H9 (cell line): ENCODE measurements at regions not wholly inside any gene's neighbourhood (a gene's known extent, or its start where the extent isn't known, plus 50 kb on each side); places are given as distances from the start of the nearest gene placed in this dataset.
A peak's percentile ranks its signal among the peaks of the same experiment; 100 is the strongest.

Source experiments
- DNase-seq: peaks from one replicate; pipeline ENCODE4 v3.0.0-alpha.2; 2017
- H2AFZ ChIP-seq: one replicate; pipeline ENCODE4 v1.6.1; 2013; ENCODE audit warnings: mild to moderate bottlenecking, low read length, control low read depth, moderate library complexity
- H2AK5ac ChIP-seq: 2 replicates; pipeline ENCODE4 v1.6.1; 2013; ENCODE audit warnings: low read length, control low read depth, mixed read lengths; ENCODE audit not compliant: insufficient read length
- H2BK120ac ChIP-seq: one replicate; pipeline ENCODE4 v1.6.1; 2013; ENCODE audit warnings: low read depth, mild to moderate bottlenecking, low read length, control low read depth, inconsistent platforms; ENCODE audit not compliant: poor library complexity, severe bottlenecking
- H2BK12ac ChIP-seq: 2 replicates; pipeline ENCODE4 v1.6.1; 2013; ENCODE audit warnings: low read length, control low read depth, mixed read lengths, low read depth; ENCODE audit not compliant: insufficient read length
- H2BK15ac ChIP-seq: 2 replicates; pipeline ENCODE4 v1.6.1; 2013; ENCODE audit warnings: low read depth, low read length, control low read depth
- H2BK20ac ChIP-seq: one replicate; pipeline ENCODE4 v1.6.1; 2013; ENCODE audit warnings: low read depth, mild to moderate bottlenecking, low read length, control low read depth, inconsistent platforms; ENCODE audit not compliant: poor library complexity, severe bottlenecking
- H2BK5ac ChIP-seq: 2 replicates; pipeline ENCODE4 v1.6.1; 2013; ENCODE audit warnings: low read length, control low read depth, mixed read lengths; ENCODE audit not compliant: insufficient read length
- H3K14ac ChIP-seq: 2 replicates; pipeline ENCODE4 v1.6.1; 2013; ENCODE audit warnings: low read length, control low read depth; ENCODE audit not compliant: insufficient read depth
- H3K18ac ChIP-seq: 2 replicates; pipeline ENCODE4 v1.6.1; 2013; ENCODE audit warnings: low read depth, mild to moderate bottlenecking, mixed read lengths, low read length, control low read depth; ENCODE audit not compliant: insufficient read length
- H3K23ac ChIP-seq: 2 replicates; pipeline ENCODE4 v1.6.1; 2013; ENCODE audit warnings: low read length, control low read depth, mixed read lengths, low read depth; ENCODE audit not compliant: insufficient read length
- H3K23me2 ChIP-seq: 2 replicates; pipeline ENCODE4 v1.6.1; 2013; ENCODE audit warnings: low read depth, mild to moderate bottlenecking, mixed read lengths, low read length, control low read depth; ENCODE audit not compliant: insufficient read length, poor library complexity, severe bottlenecking
- H3K27ac ChIP-seq: 2 replicates; pipeline ENCODE4 v1.5.1; 2013; ENCODE audit warnings: low read length, control low read depth, mixed read lengths, low read depth; ENCODE audit not compliant: insufficient read length
- H3K27me3 ChIP-seq: 2 replicates; pipeline ENCODE4 v1.6.1; 2013; ENCODE audit warnings: low read length, control low read depth, inconsistent platforms; ENCODE audit not compliant: insufficient read depth
- H3K4ac ChIP-seq: 2 replicates; pipeline ENCODE4 v1.6.1; 2013; ENCODE audit warnings: low read depth, mild to moderate bottlenecking, control low read depth, inconsistent platforms, low read length, moderate library complexity
- H3K4me1 ChIP-seq: 2 replicates; pipeline ENCODE4 v1.6.1; 2013; ENCODE audit warnings: low read length, control low read depth, inconsistent platforms; ENCODE audit not compliant: insufficient read depth
- H3K4me2 ChIP-seq: 2 replicates; pipeline ENCODE4 v1.6.1; 2013; ENCODE audit warnings: low read length, control low read depth, mixed read lengths; ENCODE audit not compliant: insufficient read length, insufficient read depth
- H3K56ac ChIP-seq: 2 replicates; pipeline ENCODE4 v1.6.1; 2013; ENCODE audit warnings: low read depth, mild to moderate bottlenecking, mixed read lengths, low read length, control low read depth; ENCODE audit not compliant: insufficient read length
- H3K79me1 ChIP-seq: 2 replicates; pipeline ENCODE4 v1.6.1; 2013; ENCODE audit warnings: low read depth, mild to moderate bottlenecking, moderate library complexity, low read length, control low read depth, inconsistent platforms; ENCODE audit not compliant: insufficient read depth, poor library complexity, severe bottlenecking
- H3K79me2 ChIP-seq: 2 replicates; pipeline ENCODE4 v1.6.1; 2013; ENCODE audit warnings: low read length, control low read depth, inconsistent platforms; ENCODE audit not compliant: insufficient read depth
- H3K9ac ChIP-seq: 2 replicates; pipeline ENCODE4 v1.6.1; 2013; ENCODE audit warnings: low read length, control low read depth, mixed read lengths; ENCODE audit not compliant: insufficient read length; ENCODE audit errors: extremely low read depth
- H3K9me3 ChIP-seq: one replicate; pipeline ENCODE4 v1.6.1; 2013; ENCODE audit warnings: low read depth, low read length, inconsistent platforms; ENCODE audit not compliant: control insufficient read depth
- H3T11ph ChIP-seq: one replicate; pipeline ENCODE4 v1.6.1; 2013; ENCODE audit warnings: mild to moderate bottlenecking, low read length, control low read depth, inconsistent platforms
- H4K20me1 ChIP-seq: one replicate; pipeline ENCODE4 v1.6.1; 2013; ENCODE audit not compliant: control insufficient read depth, insufficient read length, insufficient read depth
- H4K5ac ChIP-seq: 2 replicates; pipeline ENCODE4 v1.6.1; 2013; ENCODE audit warnings: low read depth, mild to moderate bottlenecking, mixed read lengths, low read length, control low read depth; ENCODE audit not compliant: insufficient read length
- H4K8ac ChIP-seq: replicated peaks from 2 replicates; pipeline ENCODE4 v1.6.1; 2013; ENCODE audit warnings: low read length, control low read depth, mixed read lengths, low read depth; ENCODE audit not compliant: insufficient read length
- H4K91ac ChIP-seq: 2 replicates; pipeline ENCODE4 v1.6.1; 2013; ENCODE audit warnings: low read depth, mild to moderate bottlenecking, moderate library complexity, mixed read lengths, low read length, control low read depth; ENCODE audit not compliant: insufficient read length
- H3K27ac Mint-ChIP-seq, 3 experiments: 2 replicates in 2 of 3; 3 replicates in 1 of 3; pipeline ENCODE4 v1.8.0; 2020 to 2021; ENCODE audit warnings: mixed read lengths in 3 of 3, mild to moderate bottlenecking in 1 of 3, moderate library complexity in 1 of 3
- H3K27me3 Mint-ChIP-seq: 2 replicates; pipeline ENCODE4 v1.8.0; 2021; ENCODE audit warnings: low read depth, mild to moderate bottlenecking, moderate library complexity, mixed read lengths
- H3K36me3 Mint-ChIP-seq, 3 experiments: 2 replicates in 2 of 3; 3 replicates in 1 of 3; pipeline ENCODE4 v1.8.0; 2020 to 2021; ENCODE audit warnings: low read depth in 3 of 3, mixed read lengths in 3 of 3; ENCODE audit not compliant: insufficient read depth in 1 of 3
- H3K4me1 Mint-ChIP-seq, 2 experiments: 2 replicates each; pipeline ENCODE4 v1.8.0; 2020; ENCODE audit warnings: mixed read lengths in 2 of 2
- H3K4me3 Mint-ChIP-seq, 2 experiments: 2 replicates in 1 of 2; 3 replicates in 1 of 2; pipeline ENCODE4 v1.8.0; 2020 to 2021; ENCODE audit warnings: mild to moderate bottlenecking in 2 of 2, mixed read lengths in 2 of 2, moderate library complexity in 1 of 2
- H3K9me3 Mint-ChIP-seq, 2 experiments: 2 replicates in 1 of 2; 3 replicates in 1 of 2; pipeline ENCODE4 v1.8.0; 2020; ENCODE audit warnings: mild to moderate bottlenecking in 2 of 2, mixed read lengths in 2 of 2, moderate library complexity in 1 of 2
- WGBS: extraction: QIAGEN DNeasy Blood & Tissue Kit; methylation state at CpG from one replicate; pipeline ENCODE4 v1.1.7; 2013; ENCODE audit warnings: missing lambda C conversion rate, low lambda C conversion rate, mixed read lengths; ENCODE audit not compliant: insufficient read length; ENCODE audit errors: extremely low coverage; 5-methylcytosine and 5-hydroxymethylcytosine counted together
- TF ChIP-seq, protein P1 (sequence below): fragments of 200-600 bp; sonication (generic); conservative IDR thresholded peaks from 3 replicates; pipeline ENCODE4 v1.8.0; 2021; ENCODE audit warnings: antibody characterized with exemption, mild to moderate bottlenecking

DNA sequence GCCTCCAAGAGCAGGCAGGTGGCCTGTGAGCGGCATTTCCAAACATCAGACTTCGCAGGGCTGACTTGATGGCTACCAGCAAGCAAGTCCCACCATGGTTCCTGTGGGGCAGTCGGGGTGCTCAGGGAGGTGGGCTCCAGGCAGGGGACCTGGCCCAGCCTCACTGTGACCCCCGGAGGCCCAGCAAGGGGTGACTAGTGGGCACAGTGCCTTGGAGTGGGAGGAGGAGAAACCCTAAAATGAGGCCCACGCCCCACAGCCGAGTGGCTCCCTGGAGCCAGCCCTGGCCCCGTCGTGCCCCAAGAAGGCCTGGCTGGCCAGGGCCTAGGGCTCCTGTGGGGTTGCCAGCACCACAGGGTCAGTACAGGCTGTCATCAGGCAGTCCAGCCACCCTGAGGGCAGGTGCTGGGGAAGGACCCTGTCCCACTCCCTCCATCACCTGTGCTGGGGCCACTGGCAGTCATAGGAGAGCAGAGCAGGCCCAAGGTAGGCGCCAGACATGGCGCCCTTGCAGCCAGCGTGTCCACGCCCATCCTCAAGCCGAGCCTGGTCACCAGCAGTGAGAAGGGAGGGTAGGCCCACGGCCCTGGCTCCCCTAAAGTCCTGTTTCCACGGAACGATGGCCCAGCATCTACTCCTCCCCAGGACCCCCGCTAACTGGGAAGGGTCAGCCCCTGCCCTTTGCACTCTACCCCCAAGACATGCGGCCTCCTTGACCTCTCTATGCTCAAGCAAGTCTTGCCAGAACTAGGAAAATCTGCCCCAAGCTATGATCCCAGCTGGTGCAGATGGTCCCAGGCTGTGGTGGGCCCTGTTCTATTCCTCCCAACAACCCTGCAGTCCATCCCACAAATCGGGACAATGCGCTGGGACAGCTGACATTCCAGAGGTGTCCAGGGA is 144.2 kb upstream of the C14orf180 start:
- peaks cover 7% of the 10 kb centered on the region; the same call in 1 of the 2 replicates for H3K27me3 Mint-ChIP-seq
- Histone ChIP-seq H4K8ac (no peak overlapping the region), H3T11ph (no peak overlapping the region), H3K4me2 (no peak overlapping the region), H3K79me2 (no peaks in the 10 kb centered on the region), H4K5ac (no peak overlapping the region), H3K27ac (no peak overlapping the region), H3K9ac (no peak overlapping the region), H2BK20ac (no peak overlapping the region), H3K27me3 (no peaks in the 10 kb centered on the region), H2BK120ac (no peak overlapping the region), H3K79me1 (no peaks in the 10 kb centered on the region), H2AFZ (no peak overlapping the region), H2BK12ac (no peak overlapping the region), H3K9me3 (no peaks in the 10 kb centered on the region), H3K23ac (no peak overlapping the region), H2AK5ac (no peak overlapping the region), H2BK5ac (no peak overlapping the region), H2BK15ac (no peak overlapping the region), H3K23me2 (no peaks in the 10 kb centered on the region), H3K56ac (no peak overlapping the region), H3K4me1 (no peaks in the 10 kb centered on the region), H4K20me1 (no peaks in the 10 kb centered on the region), H4K91ac (no peak overlapping the region), H3K4ac (no peak overlapping the region), H3K14ac (no peak overlapping the region; the same call in 1 of the 2 replicates), H3K18ac (no peak overlapping the region)
- H3K9me3 Mint-ChIP-seq: no peaks in the 10 kb centered on the region; a peak in 1 of 5 replicates
- TF ChIP-seq, protein P1, sequence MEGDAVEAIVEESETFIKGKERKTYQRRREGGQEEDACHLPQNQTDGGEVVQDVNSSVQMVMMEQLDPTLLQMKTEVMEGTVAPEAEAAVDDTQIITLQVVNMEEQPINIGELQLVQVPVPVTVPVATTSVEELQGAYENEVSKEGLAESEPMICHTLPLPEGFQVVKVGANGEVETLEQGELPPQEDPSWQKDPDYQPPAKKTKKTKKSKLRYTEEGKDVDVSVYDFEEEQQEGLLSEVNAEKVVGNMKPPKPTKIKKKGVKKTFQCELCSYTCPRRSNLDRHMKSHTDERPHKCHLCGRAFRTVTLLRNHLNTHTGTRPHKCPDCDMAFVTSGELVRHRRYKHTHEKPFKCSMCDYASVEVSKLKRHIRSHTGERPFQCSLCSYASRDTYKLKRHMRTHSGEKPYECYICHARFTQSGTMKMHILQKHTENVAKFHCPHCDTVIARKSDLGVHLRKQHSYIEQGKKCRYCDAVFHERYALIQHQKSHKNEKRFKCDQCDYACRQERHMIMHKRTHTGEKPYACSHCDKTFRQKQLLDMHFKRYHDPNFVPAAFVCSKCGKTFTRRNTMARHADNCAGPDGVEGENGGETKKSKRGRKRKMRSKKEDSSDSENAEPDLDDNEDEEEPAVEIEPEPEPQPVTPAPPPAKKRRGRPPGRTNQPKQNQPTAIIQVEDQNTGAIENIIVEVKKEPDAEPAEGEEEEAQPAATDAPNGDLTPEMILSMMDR: no peak
- H3K27ac Mint-ChIP-seq: peak overlapping the region in 1 of 3 experiments; percentile 31; a peak in 1 of 7 replicates
- peaks cover 6 to 11% of the 10 kb centered on the region in 2 experiments; a peak in 3 of 4 replicates for H3K4me1 Mint-ChIP-seq
- DNase-seq: peak; percentile 18
- H3K36me3 Mint-ChIP-seq: no peaks in the 10 kb centered on the region
- no CpG with 5 or more reads among the region's 20 CpGs for WGBS
- H3K4me3 Mint-ChIP-seq: no peak overlapping the region
